CD4-positive, alpha-beta T cell (primary cell): ENCODE measurements at regions not wholly inside any gene's neighbourhood (a gene's known extent, or its start where the extent isn't known, plus 50 kb on each side); places are given as distances from the start of the nearest gene placed in this dataset.

Source experiments
- ATAC-seq: fragments of 200-7000 bp; cut with Tn5 transposase; one replicate; pipeline ENCODE4 v1.10.0; 2022; ENCODE audit warnings: mild to moderate bottlenecking; ENCODE audit not compliant: poor library complexity
- CTCF ChIA-PET: fragments of 350-600 bp; sonication (Branson Sonifier 250); formaldehyde crosslinking; loops from one replicate; lab custom pipeline; 2021; ENCODE audit warnings: antibody characterized with exemption, inconsistent platforms; lab: Charles Lee
- POLR2A ChIA-PET: fragments of 350-600 bp; sonication (Branson Sonifier 250); formaldehyde crosslinking; loops from one replicate; lab custom pipeline; 2021; ENCODE audit warnings: antibody characterized with exemption, inconsistent platforms; lab: Charles Lee
- DNase-seq, 14 experiments: peaks; one replicate each; pipeline ENCODE4 v3.0.0-alpha.2; 2013 to 2020; ENCODE audit warnings: mixed read lengths in 2 of 14
- H3K27ac ChIP-seq, 2 donors: one replicate each; pipeline versions ENCODE4 v1.5.1 to v1.7.0; 2013; ENCODE audit warnings: low read length in 2 of 2, low read depth in 1 of 2, mild to moderate bottlenecking in 1 of 2
- H3K27me3 ChIP-seq, 2 experiments: 1 replicate in 1 of 2; 2 replicates in 1 of 2; pipeline versions ENCODE4 v1.6.1 to v1.7.0; 2013; ENCODE audit warnings: low read length in 2 of 2, control low read depth in 1 of 2, mild to moderate bottlenecking in 1 of 2, moderate library complexity in 1 of 2; ENCODE audit not compliant: insufficient read depth in 2 of 2, control insufficient read depth in 1 of 2
- H3K36me3 ChIP-seq: one replicate; pipeline ENCODE4 v1.6.1; 2013; ENCODE audit warnings: low read length, control low read depth; ENCODE audit not compliant: insufficient read depth
- H3K4me1 ChIP-seq: one replicate; pipeline ENCODE4 v1.6.1; 2013; ENCODE audit warnings: low read length, control low read depth; ENCODE audit not compliant: insufficient read depth
- H3K4me3 ChIP-seq: one replicate; pipeline ENCODE4 v1.5.1; 2013; ENCODE audit warnings: mild to moderate bottlenecking, low read length, moderate library complexity
- H3K9me3 ChIP-seq, 2 experiments: 1 replicate in 1 of 2; 2 replicates in 1 of 2; pipeline versions ENCODE4 v1.6.1 to v1.7.0; 2013; ENCODE audit warnings: low read length in 2 of 2, mild to moderate bottlenecking in 2 of 2, control low read depth in 1 of 2, moderate library complexity in 1 of 2; ENCODE audit not compliant: control insufficient read depth in 1 of 2, insufficient read depth in 1 of 2
- H3K27ac Mint-ChIP-seq: one replicate; pipeline ENCODE4 v1.8.0; 2020; ENCODE audit warnings: mixed read lengths
- H3K27me3 Mint-ChIP-seq: one replicate; pipeline ENCODE4 v1.8.0; 2021; ENCODE audit warnings: mixed read lengths
- H3K36me3 Mint-ChIP-seq: one replicate; pipeline ENCODE4 v1.8.0; 2021; ENCODE audit warnings: low read depth, mixed read lengths
- H3K4me1 Mint-ChIP-seq: one replicate; pipeline ENCODE4 v1.8.0; 2021; ENCODE audit warnings: low read depth, mixed read lengths
- H3K4me3 Mint-ChIP-seq: one replicate; pipeline ENCODE4 v1.8.0; 2020; ENCODE audit warnings: mild to moderate bottlenecking, mixed read lengths
- H3K9me3 Mint-ChIP-seq: one replicate; pipeline ENCODE4 v1.8.0; 2020; ENCODE audit warnings: mixed read lengths
- CTCF ChIP-seq: fragments of 200-600 bp; IDR thresholded peaks from one replicate; pipeline ENCODE4 v1.8.0; 2022; ENCODE audit warnings: antibody characterized with exemption, mild to moderate bottlenecking
- intact Hi-C, 2 experiments: fragments of 100-400 bp; cut with DNase I in 1 of 2; cut with micrococcal nuclease in 1 of 2; formaldehyde crosslinking; loops; one replicate each; pipeline versions ENCODE4 v1.15.1 to v1.9.0; 2023 to 2025; cut with DNase I, micrococcal nuclease

GRCh38 chr7:16354573-16354972 is 66.8 kb downstream of the CRPPA start:
- Mint-ChIP-seq H3K36me3 (no peaks in the 10 kb centered on the region), H3K27me3 (no peaks in the 10 kb centered on the region), H3K4me1 (no peaks in the 10 kb centered on the region), H3K9me3 (peaks cover 4% of the 10 kb centered on the region), H3K4me3 (no peak overlapping the region), H3K27ac (no peak overlapping the region)
- no peak for TF ChIP-seq CTCF
- no peak overlapping the region for H3K4me3 ChIP-seq
- ATAC-seq = no peak
- H3K36me3 ChIP-seq = no peaks in the 10 kb centered on the region
- no peaks in the 10 kb centered on the region for H3K4me1 ChIP-seq
- no peaks in the 10 kb centered on the region for H3K27me3 ChIP-seq
- intact Hi-C loops = no loop called here
- ChIA-PET POLR2A (no interaction called here), CTCF (no interaction called here)
- DNase-seq = no peak
- no peaks in the 10 kb centered on the region for H3K9me3 ChIP-seq
- H3K27ac ChIP-seq = no peak overlapping the region

- no peak for ATAC-seq
- Histone ChIP-seq H3K4me3 (no peak overlapping the region), H3K27ac (no peak overlapping the region), H3K9me3 (no peaks in the 10 kb centered on the region), H3K36me3 (no peaks in the 10 kb centered on the region), H3K4me1 (no peaks in the 10 kb centered on the region), H3K27me3 (no peaks in the 10 kb centered on the region)
- no peaks in the 10 kb centered on the region for H3K4me1 Mint-ChIP-seq
- intact Hi-C loops = no loop called here
- no peaks in the 10 kb centered on the region for H3K27me3 Mint-ChIP-seq
- ChIA-PET CTCF (no interaction called here), POLR2A (no interaction called here)
- no peak for TF ChIP-seq CTCF
- no peak for DNase-seq
- peaks cover 10% of the 10 kb centered on the region for H3K9me3 Mint-ChIP-seq
- H3K4me3 Mint-ChIP-seq = no peak overlapping the region
- H3K36me3 Mint-ChIP-seq = no peaks in the 10 kb centered on the region
- H3K27ac Mint-ChIP-seq = no peak overlapping the region
Measured at GRCh38 chr7:16353226-16353625, 68.1 kb downstream of the CRPPA start.

- Histone ChIP-seq H3K27ac (no peak overlapping the region), H3K9me3 (no peaks in the 10 kb centered on the region), H3K27me3 (no peaks in the 10 kb centered on the region), H3K4me3 (no peak overlapping the region), H3K4me1 (no peaks in the 10 kb centered on the region), H3K36me3 (no peaks in the 10 kb centered on the region)
- peaks cover 14% of the 10 kb centered on the region for H3K9me3 Mint-ChIP-seq
- no peak for ATAC-seq
- ChIA-PET CTCF (no interaction called here), POLR2A (no interaction called here)
- DNase-seq = no peak
- no peak overlapping the region for H3K27ac Mint-ChIP-seq
- intact Hi-C loops = no loop called here
- no peaks in the 10 kb centered on the region for H3K36me3 Mint-ChIP-seq
- H3K4me1 Mint-ChIP-seq = no peaks in the 10 kb centered on the region
- TF ChIP-seq CTCF = no peak
- H3K4me3 Mint-ChIP-seq = no peak overlapping the region
- H3K27me3 Mint-ChIP-seq = no peaks in the 10 kb centered on the region
Measured at GRCh38 chr7:16350634-16351033, 70.7 kb downstream of the CRPPA start.
